ENCODE measurements at regions not wholly inside any gene's neighbourhood (a gene's known extent, or its start where the extent isn't known, plus 50 kb on each side); places are given as distances from the start of the nearest gene placed in this dataset.

DNA sequence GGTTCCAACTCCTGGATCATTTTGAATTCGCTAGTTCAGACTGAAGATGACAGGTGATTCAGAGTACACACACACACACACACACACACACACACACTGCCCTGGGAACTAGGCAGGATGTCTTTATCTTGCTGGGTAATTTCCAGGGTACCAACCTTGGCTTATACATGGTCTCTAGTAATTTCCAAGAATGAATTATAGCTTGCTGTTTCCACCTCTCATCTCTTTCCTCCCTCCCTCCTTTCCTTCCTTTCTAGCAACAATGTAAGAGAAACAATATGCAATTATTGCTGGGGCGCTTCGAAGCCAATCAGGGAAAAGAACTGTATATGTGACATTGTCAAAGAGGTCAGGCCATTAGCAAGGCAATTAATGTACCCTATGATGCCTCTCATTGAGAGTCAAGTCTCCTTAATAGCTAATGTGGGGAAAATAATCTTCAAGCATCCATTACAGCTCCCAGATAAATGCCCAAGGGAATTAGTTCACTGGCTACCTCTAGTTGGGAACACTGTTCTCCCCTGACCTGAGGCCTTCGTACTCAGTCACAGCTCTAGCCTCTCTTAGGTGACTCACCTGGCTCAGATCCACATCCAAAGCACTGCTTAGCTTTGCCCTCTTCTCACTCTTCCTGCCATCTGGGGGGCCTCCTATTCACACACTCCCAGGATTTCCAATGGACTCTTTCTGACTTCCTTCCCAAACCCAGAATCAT is 311.5 kb downstream of the PPP1R2C start:
- DNase-seq = no peak
- TF ChIP-seq, protein P1, sequence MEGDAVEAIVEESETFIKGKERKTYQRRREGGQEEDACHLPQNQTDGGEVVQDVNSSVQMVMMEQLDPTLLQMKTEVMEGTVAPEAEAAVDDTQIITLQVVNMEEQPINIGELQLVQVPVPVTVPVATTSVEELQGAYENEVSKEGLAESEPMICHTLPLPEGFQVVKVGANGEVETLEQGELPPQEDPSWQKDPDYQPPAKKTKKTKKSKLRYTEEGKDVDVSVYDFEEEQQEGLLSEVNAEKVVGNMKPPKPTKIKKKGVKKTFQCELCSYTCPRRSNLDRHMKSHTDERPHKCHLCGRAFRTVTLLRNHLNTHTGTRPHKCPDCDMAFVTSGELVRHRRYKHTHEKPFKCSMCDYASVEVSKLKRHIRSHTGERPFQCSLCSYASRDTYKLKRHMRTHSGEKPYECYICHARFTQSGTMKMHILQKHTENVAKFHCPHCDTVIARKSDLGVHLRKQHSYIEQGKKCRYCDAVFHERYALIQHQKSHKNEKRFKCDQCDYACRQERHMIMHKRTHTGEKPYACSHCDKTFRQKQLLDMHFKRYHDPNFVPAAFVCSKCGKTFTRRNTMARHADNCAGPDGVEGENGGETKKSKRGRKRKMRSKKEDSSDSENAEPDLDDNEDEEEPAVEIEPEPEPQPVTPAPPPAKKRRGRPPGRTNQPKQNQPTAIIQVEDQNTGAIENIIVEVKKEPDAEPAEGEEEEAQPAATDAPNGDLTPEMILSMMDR (IDR thresholded peaks at IDR 0.05; ENCODE audit: low read depth, low read length) = no peak
- Histone ChIP-seq H3K36me3 (no peaks in the 10 kb centered on the region), H3K4me1 (no peaks in the 10 kb centered on the region), H3K4me3 (ENCODE audit: low read depth, low read length) (no peak overlapping the region), H3K9me3 (no peaks in the 10 kb centered on the region), H3K27me3 (no peaks in the 10 kb centered on the region)

DNA sequence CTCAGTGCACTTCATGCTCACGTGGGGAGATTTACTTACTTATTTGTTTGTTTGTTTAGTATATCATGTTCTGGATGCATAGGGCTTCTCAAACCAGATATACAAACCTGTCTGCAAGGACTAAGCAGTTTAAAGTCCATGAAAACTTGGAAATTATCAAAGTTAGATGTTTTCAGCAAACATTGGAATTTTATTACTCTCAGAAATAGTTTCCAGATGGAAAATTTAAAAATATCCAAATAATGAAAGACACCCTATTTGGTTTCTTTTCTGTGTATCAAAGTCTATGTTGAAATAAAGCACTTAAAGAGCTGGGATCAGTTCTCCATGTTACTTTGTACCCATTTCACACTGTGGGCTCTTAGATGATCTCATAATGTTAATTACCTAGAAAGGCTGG is 312.1 kb downstream of the PPP1R2C start:
- Histone ChIP-seq H3K9me3 (no peaks in the 10 kb centered on the region), H3K4me3 (ENCODE audit: low read depth, low read length) (no peak overlapping the region), H3K27me3 (no peaks in the 10 kb centered on the region), H3K4me1 (no peaks in the 10 kb centered on the region), H3K36me3 (no peaks in the 10 kb centered on the region)
- no peak for DNase-seq
- TF ChIP-seq, protein P1 (IDR thresholded peaks at IDR 0.05; ENCODE audit: low read depth, low read length) = no peak

DNA sequence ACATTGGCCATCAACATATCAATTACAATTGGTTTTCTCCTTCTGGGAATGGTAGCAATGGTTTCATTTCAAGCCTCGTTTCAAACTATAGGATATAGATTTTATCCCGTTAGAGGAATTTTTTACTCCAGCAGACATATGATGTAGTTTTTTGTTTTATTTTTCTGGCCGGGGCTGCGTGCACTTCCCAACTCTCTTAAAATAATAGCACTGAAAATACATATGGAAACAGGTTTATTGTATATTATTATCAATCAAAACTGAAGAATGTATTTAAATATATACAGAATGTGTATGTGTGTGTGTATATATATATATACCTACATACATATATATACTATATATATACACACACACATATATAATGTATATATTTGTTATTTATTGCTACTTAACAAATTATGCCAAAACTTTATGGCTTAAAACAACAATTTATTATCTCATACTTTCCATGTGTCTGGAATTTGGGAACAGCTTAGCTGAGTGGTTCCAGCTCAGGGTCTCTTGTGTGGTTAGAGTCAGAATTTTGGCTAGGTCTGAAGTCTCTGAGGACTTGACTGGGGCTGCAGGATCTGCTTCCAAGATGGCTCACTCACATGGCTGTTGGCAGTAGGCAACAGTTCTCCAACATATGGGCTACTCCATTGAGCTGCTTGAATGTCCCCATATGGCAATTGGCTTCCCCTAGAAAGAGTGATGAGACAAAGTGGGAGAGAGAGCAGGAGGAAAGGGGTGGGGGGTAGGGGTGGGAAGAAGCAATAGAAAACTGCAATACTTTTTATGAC is 314.1 kb downstream of the PPP1R2C start:
- DNase-seq = no peak
- TF ChIP-seq, protein P1 (IDR thresholded peaks at IDR 0.05; ENCODE audit: low read depth, low read length) = no peak
- Histone ChIP-seq H3K36me3 (no peaks in the 10 kb centered on the region), H3K27me3 (no peaks in the 10 kb centered on the region), H3K4me3 (ENCODE audit: low read depth, low read length) (no peak overlapping the region), H3K9me3 (no peaks in the 10 kb centered on the region), H3K4me1 (no peaks in the 10 kb centered on the region)

GRCh38 chrX:42462917-42463316 is 315.0 kb downstream of the PPP1R2C start:
- no peak overlapping the region for H3K4me3 ChIP-seq (ENCODE audit: low read depth, low read length)
- H3K27me3 ChIP-seq = no peaks in the 10 kb centered on the region
- TF ChIP-seq, protein P1 (IDR thresholded peaks at IDR 0.05; ENCODE audit: low read depth, low read length) = no peak

GRCh38 chrX:42460706-42461105 is 317.3 kb downstream of the PPP1R2C start:
- no peaks in the 10 kb centered on the region for H3K36me3 ChIP-seq
- no peaks in the 10 kb centered on the region for H3K4me1 ChIP-seq
- H3K4me3 ChIP-seq (ENCODE audit: low read depth, low read length) = no peak overlapping the region
- TF ChIP-seq, protein P1 (IDR thresholded peaks at IDR 0.05; ENCODE audit: low read depth, low read length) = no peak
- no peaks in the 10 kb centered on the region for H3K9me3 ChIP-seq
- H3K27me3 ChIP-seq = no peaks in the 10 kb centered on the region
- DNase-seq = no peak

More at GRCh38 chrX:42462917-42463316, 315.0 kb downstream of the PPP1R2C start:
- Histone ChIP-seq H3K4me1 (no peaks in the 10 kb centered on the region), H3K36me3 (no peaks in the 10 kb centered on the region), H3K9me3 (no peaks in the 10 kb centered on the region)
- DNase-seq = no peak

DNA sequence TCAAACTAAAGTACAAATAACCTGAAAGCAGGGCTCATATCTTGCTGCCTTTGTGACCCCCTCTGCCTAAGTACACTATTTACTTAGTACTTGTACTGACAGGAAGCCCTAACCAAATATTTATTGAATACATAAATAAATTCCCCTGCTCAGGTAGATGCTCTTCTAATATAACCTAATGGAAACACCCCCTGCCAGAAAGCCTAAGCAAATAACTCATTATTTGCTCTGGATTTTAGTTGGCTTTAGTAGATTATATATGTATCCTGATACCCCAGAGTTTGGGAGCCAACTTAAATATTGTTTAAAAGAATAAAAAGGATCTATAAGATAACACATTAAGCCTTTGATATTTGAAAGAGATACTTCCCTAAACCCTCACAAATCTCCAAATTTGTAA is 318.2 kb downstream of the PPP1R2C start:
- H3K9me3 ChIP-seq = no peaks in the 10 kb centered on the region
- H3K27me3 ChIP-seq = no peaks in the 10 kb centered on the region
- H3K36me3 ChIP-seq = no peaks in the 10 kb centered on the region
- no peaks in the 10 kb centered on the region for H3K4me1 ChIP-seq
- no peak overlapping the region for H3K4me3 ChIP-seq (ENCODE audit: low read depth, low read length)
- no peak for DNase-seq
- TF ChIP-seq, protein P1 (IDR thresholded peaks at IDR 0.05; ENCODE audit: low read depth, low read length) = no peak
